DOHH2 (cell line): ENCODE measurements at regions not wholly inside any gene's neighbourhood (a gene's known extent, or its start where the extent isn't known, plus 50 kb on each side); places are given as distances from the start of the nearest gene placed in this dataset.

ENCODE experiments used
- EZH2phosphoT487 ChIP-seq: fragments of 200-600 bp; sonication (generic); IDR thresholded peaks from 2 replicates; pipeline ENCODE4 v1.6.1; 2017; ENCODE audit warnings: borderline replicate concordance, mild to moderate bottlenecking, antibody characterized with exemption, low read length, moderate library complexity, mixed read lengths
- TF ChIP-seq, protein P1 (sequence below): fragments of 200-600 bp; sonication (generic); IDR thresholded peaks from one replicate; pipeline ENCODE4 v1.5.1; 2014; ENCODE audit warnings: antibody characterized with exemption, mild to moderate bottlenecking, low read depth, low read length; ENCODE audit not compliant: poor library complexity, severe bottlenecking

DNA sequence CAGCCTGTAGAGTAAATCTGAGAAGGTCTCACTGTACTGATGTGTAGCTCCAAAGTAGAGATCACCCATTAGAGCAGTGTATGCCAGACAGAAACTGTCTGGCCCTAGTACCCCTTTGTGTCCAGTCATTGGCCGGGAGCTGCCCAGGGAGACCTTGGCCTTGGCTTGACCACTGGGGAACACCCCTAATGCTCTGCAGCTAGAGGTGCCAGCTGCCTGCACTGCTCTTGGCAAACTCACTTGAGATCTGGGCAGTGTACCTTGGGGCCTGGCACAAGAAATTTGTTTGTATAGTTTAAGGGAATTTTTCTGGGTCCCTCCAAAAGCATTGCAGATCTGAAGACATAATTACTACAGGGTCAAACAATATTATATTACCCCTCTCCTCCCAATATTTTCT, 78.7 kb upstream of the MPHOSPH6 start:
- TF ChIP-seq, protein P1, sequence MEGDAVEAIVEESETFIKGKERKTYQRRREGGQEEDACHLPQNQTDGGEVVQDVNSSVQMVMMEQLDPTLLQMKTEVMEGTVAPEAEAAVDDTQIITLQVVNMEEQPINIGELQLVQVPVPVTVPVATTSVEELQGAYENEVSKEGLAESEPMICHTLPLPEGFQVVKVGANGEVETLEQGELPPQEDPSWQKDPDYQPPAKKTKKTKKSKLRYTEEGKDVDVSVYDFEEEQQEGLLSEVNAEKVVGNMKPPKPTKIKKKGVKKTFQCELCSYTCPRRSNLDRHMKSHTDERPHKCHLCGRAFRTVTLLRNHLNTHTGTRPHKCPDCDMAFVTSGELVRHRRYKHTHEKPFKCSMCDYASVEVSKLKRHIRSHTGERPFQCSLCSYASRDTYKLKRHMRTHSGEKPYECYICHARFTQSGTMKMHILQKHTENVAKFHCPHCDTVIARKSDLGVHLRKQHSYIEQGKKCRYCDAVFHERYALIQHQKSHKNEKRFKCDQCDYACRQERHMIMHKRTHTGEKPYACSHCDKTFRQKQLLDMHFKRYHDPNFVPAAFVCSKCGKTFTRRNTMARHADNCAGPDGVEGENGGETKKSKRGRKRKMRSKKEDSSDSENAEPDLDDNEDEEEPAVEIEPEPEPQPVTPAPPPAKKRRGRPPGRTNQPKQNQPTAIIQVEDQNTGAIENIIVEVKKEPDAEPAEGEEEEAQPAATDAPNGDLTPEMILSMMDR = no peak
- no peak for TF ChIP-seq EZH2phosphoT487
